GM12872 (cell line): ENCODE measurements at regions not wholly inside any gene's neighbourhood (a gene's known extent, or its start where the extent isn't known, plus 50 kb on each side); places are given as distances from the start of the nearest gene placed in this dataset.

Experiments used
- TF ChIP-seq, protein P1 (sequence below): IDR thresholded peaks from 3 replicates; pipeline ENCODE4 v1.5.1; 2011; ENCODE audit warnings: low read depth, mild to moderate bottlenecking, low read length, moderate library complexity; ENCODE audit not compliant: insufficient read depth

- TF ChIP-seq, protein P1, sequence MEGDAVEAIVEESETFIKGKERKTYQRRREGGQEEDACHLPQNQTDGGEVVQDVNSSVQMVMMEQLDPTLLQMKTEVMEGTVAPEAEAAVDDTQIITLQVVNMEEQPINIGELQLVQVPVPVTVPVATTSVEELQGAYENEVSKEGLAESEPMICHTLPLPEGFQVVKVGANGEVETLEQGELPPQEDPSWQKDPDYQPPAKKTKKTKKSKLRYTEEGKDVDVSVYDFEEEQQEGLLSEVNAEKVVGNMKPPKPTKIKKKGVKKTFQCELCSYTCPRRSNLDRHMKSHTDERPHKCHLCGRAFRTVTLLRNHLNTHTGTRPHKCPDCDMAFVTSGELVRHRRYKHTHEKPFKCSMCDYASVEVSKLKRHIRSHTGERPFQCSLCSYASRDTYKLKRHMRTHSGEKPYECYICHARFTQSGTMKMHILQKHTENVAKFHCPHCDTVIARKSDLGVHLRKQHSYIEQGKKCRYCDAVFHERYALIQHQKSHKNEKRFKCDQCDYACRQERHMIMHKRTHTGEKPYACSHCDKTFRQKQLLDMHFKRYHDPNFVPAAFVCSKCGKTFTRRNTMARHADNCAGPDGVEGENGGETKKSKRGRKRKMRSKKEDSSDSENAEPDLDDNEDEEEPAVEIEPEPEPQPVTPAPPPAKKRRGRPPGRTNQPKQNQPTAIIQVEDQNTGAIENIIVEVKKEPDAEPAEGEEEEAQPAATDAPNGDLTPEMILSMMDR = no peak
Observed at GRCh38 chr4:163911891-163912290, 417.4 kb downstream of the TMA16 start.

- TF ChIP-seq, protein P1 = no peak
Observed at GRCh38 chr4:163913571-163913970, 419.1 kb downstream of the TMA16 start.

DNA sequence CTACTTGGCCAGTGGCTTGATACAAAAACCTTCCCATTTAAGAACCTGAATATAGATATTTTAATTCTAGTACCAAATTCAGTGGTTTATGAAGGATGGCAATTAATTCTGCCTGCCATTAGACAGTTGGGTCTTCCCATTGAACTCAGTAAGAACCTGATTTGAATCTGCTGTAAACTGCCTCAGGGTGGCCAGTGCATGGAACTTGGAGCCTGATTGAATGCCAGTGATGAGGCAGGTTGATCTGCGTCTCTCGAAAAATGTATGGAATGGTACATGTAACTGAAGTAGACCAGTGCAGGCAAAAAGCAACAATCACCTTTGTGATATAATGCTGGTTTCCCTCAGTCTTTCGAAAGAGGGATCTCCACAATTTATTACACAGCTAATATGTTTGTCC, 421.4 kb downstream of the TMA16 start:
- TF ChIP-seq, protein P1 = no peak

- TF ChIP-seq, protein P1 = no peak
Observed at GRCh38 chr4:163920426-163920825, 425.9 kb downstream of the TMA16 start.

- TF ChIP-seq, protein P1 = no peak
Observed at GRCh38 chr4:163922302-163922701, 427.8 kb downstream of the TMA16 start.

DNA sequence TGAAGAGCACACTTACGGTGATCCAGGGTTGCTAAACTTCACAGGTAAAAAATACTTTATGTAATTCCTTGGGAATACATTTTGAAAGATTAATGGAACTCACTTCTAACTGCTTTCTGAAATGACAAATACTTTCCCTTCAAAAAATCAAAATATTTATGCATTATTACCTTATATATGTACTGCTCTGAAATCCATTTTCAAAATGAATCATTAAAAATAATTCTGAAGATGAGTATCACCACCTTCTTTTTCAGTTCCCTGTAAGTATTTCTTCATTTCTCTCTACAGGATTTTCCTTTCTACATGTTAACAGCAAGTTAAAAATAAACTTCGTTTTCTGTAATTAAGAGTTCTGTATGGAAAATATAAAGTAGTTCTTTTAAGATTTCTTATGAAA, 428.6 kb downstream of the TMA16 start:
- TF ChIP-seq, protein P1 = no peak

DNA sequence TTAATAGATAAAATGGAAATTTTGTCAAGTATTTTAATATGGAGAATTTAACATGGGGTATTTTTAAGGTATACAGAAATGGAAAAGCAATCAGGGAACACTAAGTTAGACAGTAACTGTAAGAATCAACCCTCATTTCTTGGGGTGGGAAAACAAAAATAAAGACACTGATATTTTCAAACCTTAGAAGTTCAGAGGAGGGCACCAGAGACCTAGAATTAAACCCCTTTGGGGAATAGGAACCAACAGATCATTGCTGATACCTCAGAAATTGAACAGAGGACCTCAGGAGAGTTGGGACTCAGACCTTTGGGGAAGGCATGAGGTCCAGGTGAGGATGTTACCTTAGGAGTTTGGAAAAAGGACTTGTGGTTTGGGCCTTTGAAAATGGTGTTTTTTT, 435.6 kb downstream of the TMA16 start:
- TF ChIP-seq, protein P1 = no peak

- TF ChIP-seq, protein P1 = no peak
Observed at GRCh38 chr4:163932504-163932903, 438.0 kb downstream of the TMA16 start.
